ENCODE measurements at regions not wholly inside any gene's neighbourhood (a gene's known extent, or its start where the extent isn't known, plus 50 kb on each side); places are given as distances from the start of the nearest gene placed in this dataset.
"Not testable (repeated sequence)": the region's sequence is repeated elsewhere in the genome, so short reads cannot be mapped to it uniquely, and the experiment has no call there.

GRCh38 chr7:69243016-69243415 lies 355.3 kb upstream of the AUTS2 start:
- H3K9me3 ChIP-seq (replicated peaks; ENCODE audit: low read length): no peaks in the 10 kb centered on the region
- no peak overlapping the region for H3K4me2 ChIP-seq (ENCODE audit: low read length)
- no peaks in the 10 kb centered on the region for H3K27me3 ChIP-seq (ENCODE audit: control insufficient read depth, insufficient read depth, low read length)
- no peak overlapping the region for H3K9ac ChIP-seq (ENCODE audit: low read depth, low read length)
- H3K4me1 ChIP-seq (ENCODE audit: control insufficient read depth, insufficient read depth, low read length): no peaks in the 10 kb centered on the region
- no peak overlapping the region for H3K4me3 ChIP-seq (ENCODE audit: low read length)
- no peaks in the 10 kb centered on the region for H3K36me3 ChIP-seq (ENCODE audit: insufficient read depth, low read length)

- no peak overlapping the region for H3K4me3 ChIP-seq (ENCODE audit: low read length)
- no peak overlapping the region for H3K4me2 ChIP-seq (ENCODE audit: low read length)
- no peaks in the 10 kb centered on the region for H3K4me1 ChIP-seq (ENCODE audit: control insufficient read depth, insufficient read depth, low read length)
- H3K9ac ChIP-seq (ENCODE audit: low read depth, low read length): no peak overlapping the region
- H3K36me3 ChIP-seq (ENCODE audit: insufficient read depth, low read length): no peaks in the 10 kb centered on the region
- H3K27me3 ChIP-seq (ENCODE audit: control insufficient read depth, insufficient read depth, low read length): no peaks in the 10 kb centered on the region
- H3K9me3 ChIP-seq (replicated peaks; ENCODE audit: low read length): no peaks in the 10 kb centered on the region
These were observed 353.6 kb upstream of the AUTS2 start for GRCh38 chr7:69244701-69245100.

GRCh38 chr7:69245646-69246045 lies 352.6 kb upstream of the AUTS2 start:
- no peak overlapping the region for H3K4me3 ChIP-seq (ENCODE audit: low read length)
- no peaks in the 10 kb centered on the region for H3K9me3 ChIP-seq (replicated peaks; ENCODE audit: low read length)
- H3K9ac ChIP-seq (ENCODE audit: low read depth, low read length): no peak overlapping the region
- H3K4me1 ChIP-seq (ENCODE audit: control insufficient read depth, insufficient read depth, low read length): no peaks in the 10 kb centered on the region
- no peak overlapping the region for H3K4me2 ChIP-seq (ENCODE audit: low read length)
- no peaks in the 10 kb centered on the region for H3K36me3 ChIP-seq (ENCODE audit: insufficient read depth, low read length)
- H3K27me3 ChIP-seq (ENCODE audit: control insufficient read depth, insufficient read depth, low read length): no peaks in the 10 kb centered on the region

- no peak overlapping the region for H3K4me3 ChIP-seq (ENCODE audit: low read length)
- H3K9me3 ChIP-seq (replicated peaks; ENCODE audit: low read length): no peaks in the 10 kb centered on the region
- H3K4me2 ChIP-seq (ENCODE audit: low read length): no peak overlapping the region
- no peaks in the 10 kb centered on the region for H3K36me3 ChIP-seq (ENCODE audit: insufficient read depth, low read length)
- no peaks in the 10 kb centered on the region for H3K4me1 ChIP-seq (ENCODE audit: control insufficient read depth, insufficient read depth, low read length)
- no peaks in the 10 kb centered on the region for H3K27me3 ChIP-seq (ENCODE audit: control insufficient read depth, insufficient read depth, low read length)
- no peak overlapping the region for H3K9ac ChIP-seq (ENCODE audit: low read depth, low read length)
These were observed 351.5 kb upstream of the AUTS2 start for GRCh38 chr7:69246758-69247157.

- not testable (repeated sequence) for H3K9ac ChIP-seq (ENCODE audit: low read depth, low read length); H3K27me3 ChIP-seq (ENCODE audit: control insufficient read depth, insufficient read depth, low read length); H3K4me2 ChIP-seq (ENCODE audit: low read length); H3K9me3 ChIP-seq (replicated peaks; ENCODE audit: low read length); H3K4me1 ChIP-seq (ENCODE audit: control insufficient read depth, insufficient read depth, low read length); H3K4me3 ChIP-seq (ENCODE audit: low read length); H3K36me3 ChIP-seq (ENCODE audit: insufficient read depth, low read length)
These were observed 349.9 kb upstream of the AUTS2 start for GRCh38 chr7:69248382-69248828.

GRCh38 chr7:69250958-69251357 lies 347.3 kb upstream of the AUTS2 start:
- no peak overlapping the region for H3K9ac ChIP-seq (ENCODE audit: low read depth, low read length)
- no peak overlapping the region for H3K4me2 ChIP-seq (ENCODE audit: low read length)
- no peak overlapping the region for H3K4me3 ChIP-seq (ENCODE audit: low read length)
- no peaks in the 10 kb centered on the region for H3K9me3 ChIP-seq (replicated peaks; ENCODE audit: low read length)
- no peaks in the 10 kb centered on the region for H3K27me3 ChIP-seq (ENCODE audit: control insufficient read depth, insufficient read depth, low read length)
- no peaks in the 10 kb centered on the region for H3K4me1 ChIP-seq (ENCODE audit: control insufficient read depth, insufficient read depth, low read length)
- H3K36me3 ChIP-seq (ENCODE audit: insufficient read depth, low read length): no peaks in the 10 kb centered on the region

- H3K4me3 ChIP-seq (ENCODE audit: low read length): no peak overlapping the region
- H3K9me3 ChIP-seq (replicated peaks; ENCODE audit: low read length): no peaks in the 10 kb centered on the region
These were observed 343.6 kb upstream of the AUTS2 start for GRCh38 chr7:69254643-69255042.

GRCh38 chr7:69256634-69257081 lies 341.6 kb upstream of the AUTS2 start:
- no peaks in the 10 kb centered on the region for H3K9me3 ChIP-seq (replicated peaks; ENCODE audit: low read length)
- no peak overlapping the region for H3K4me3 ChIP-seq (ENCODE audit: low read length)
- no peaks in the 10 kb centered on the region for H3K27me3 ChIP-seq (ENCODE audit: control insufficient read depth, insufficient read depth, low read length)
- no peak overlapping the region for H3K9ac ChIP-seq (ENCODE audit: low read depth, low read length)
- no peak overlapping the region for H3K4me2 ChIP-seq (ENCODE audit: low read length)
- H3K4me1 ChIP-seq (ENCODE audit: control insufficient read depth, insufficient read depth, low read length): no peaks in the 10 kb centered on the region
- no peaks in the 10 kb centered on the region for H3K36me3 ChIP-seq (ENCODE audit: insufficient read depth, low read length)

More at GRCh38 chr7:69254643-69255042, 343.6 kb upstream of the AUTS2 start:
- Histone ChIP-seq H3K4me1 (ENCODE audit: control insufficient read depth, insufficient read depth, low read length) (no peaks in the 10 kb centered on the region), H3K27me3 (ENCODE audit: control insufficient read depth, insufficient read depth, low read length) (no peaks in the 10 kb centered on the region), H3K4me2 (ENCODE audit: low read length) (no peak overlapping the region), H3K36me3 (ENCODE audit: insufficient read depth, low read length) (no peaks in the 10 kb centered on the region), H3K9ac (ENCODE audit: low read depth, low read length) (no peak overlapping the region)

GRCh38 chr7:69257592-69257991 lies 340.7 kb upstream of the AUTS2 start:
- Histone ChIP-seq H3K4me1 (ENCODE audit: control insufficient read depth, insufficient read depth, low read length) (no peaks in the 10 kb centered on the region), H3K27me3 (ENCODE audit: control insufficient read depth, insufficient read depth, low read length) (no peaks in the 10 kb centered on the region), H3K4me2 (ENCODE audit: low read length) (no peak overlapping the region), H3K36me3 (ENCODE audit: insufficient read depth, low read length) (no peaks in the 10 kb centered on the region), H3K4me3 (ENCODE audit: low read length) (no peak overlapping the region), H3K9me3 (replicated peaks; ENCODE audit: low read length) (no peaks in the 10 kb centered on the region), H3K9ac (ENCODE audit: low read depth, low read length) (no peak overlapping the region)

GRCh38 chr7:69259445-69259844 lies 338.8 kb upstream of the AUTS2 start:
- H3K4me1 ChIP-seq (ENCODE audit: control insufficient read depth, insufficient read depth, low read length): no peaks in the 10 kb centered on the region
- no peak overlapping the region for H3K4me3 ChIP-seq (ENCODE audit: low read length)
- H3K27me3 ChIP-seq (ENCODE audit: control insufficient read depth, insufficient read depth, low read length): no peaks in the 10 kb centered on the region
- H3K36me3 ChIP-seq (ENCODE audit: insufficient read depth, low read length): no peaks in the 10 kb centered on the region
- H3K4me2 ChIP-seq (ENCODE audit: low read length): no peak overlapping the region
- H3K9me3 ChIP-seq (replicated peaks; ENCODE audit: low read length): no peaks in the 10 kb centered on the region
- H3K9ac ChIP-seq (ENCODE audit: low read depth, low read length): no peak overlapping the region

- H3K27me3 ChIP-seq (ENCODE audit: control insufficient read depth, insufficient read depth, low read length): no peaks in the 10 kb centered on the region
- no peak overlapping the region for H3K4me3 ChIP-seq (ENCODE audit: low read length)
- H3K9me3 ChIP-seq (replicated peaks; ENCODE audit: low read length): no peaks in the 10 kb centered on the region
- no peaks in the 10 kb centered on the region for H3K4me1 ChIP-seq (ENCODE audit: control insufficient read depth, insufficient read depth, low read length)
- no peak overlapping the region for H3K4me2 ChIP-seq (ENCODE audit: low read length)
- H3K36me3 ChIP-seq (ENCODE audit: insufficient read depth, low read length): no peaks in the 10 kb centered on the region
- no peak overlapping the region for H3K9ac ChIP-seq (ENCODE audit: low read depth, low read length)
These were observed 338.3 kb upstream of the AUTS2 start for GRCh38 chr7:69260023-69260422.

- Histone ChIP-seq H3K4me1 (ENCODE audit: control insufficient read depth, insufficient read depth, low read length) (no peaks in the 10 kb centered on the region), H3K4me2 (ENCODE audit: low read length) (no peak overlapping the region), H3K4me3 (ENCODE audit: low read length) (no peak overlapping the region), H3K27me3 (ENCODE audit: control insufficient read depth, insufficient read depth, low read length) (no peaks in the 10 kb centered on the region), H3K36me3 (ENCODE audit: insufficient read depth, low read length) (no peaks in the 10 kb centered on the region), H3K9me3 (replicated peaks; ENCODE audit: low read length) (no peaks in the 10 kb centered on the region), H3K9ac (ENCODE audit: low read depth, low read length) (no peak overlapping the region)
These were observed 334.7 kb upstream of the AUTS2 start for GRCh38 chr7:69263550-69263949.

All from skeletal muscle satellite cell (primary cell).